ENCODE measurements at regions not wholly inside any gene's neighbourhood (a gene's known extent, or its start where the extent isn't known, plus 50 kb on each side); places are given as distances from the start of the nearest gene placed in this dataset.

DNA sequence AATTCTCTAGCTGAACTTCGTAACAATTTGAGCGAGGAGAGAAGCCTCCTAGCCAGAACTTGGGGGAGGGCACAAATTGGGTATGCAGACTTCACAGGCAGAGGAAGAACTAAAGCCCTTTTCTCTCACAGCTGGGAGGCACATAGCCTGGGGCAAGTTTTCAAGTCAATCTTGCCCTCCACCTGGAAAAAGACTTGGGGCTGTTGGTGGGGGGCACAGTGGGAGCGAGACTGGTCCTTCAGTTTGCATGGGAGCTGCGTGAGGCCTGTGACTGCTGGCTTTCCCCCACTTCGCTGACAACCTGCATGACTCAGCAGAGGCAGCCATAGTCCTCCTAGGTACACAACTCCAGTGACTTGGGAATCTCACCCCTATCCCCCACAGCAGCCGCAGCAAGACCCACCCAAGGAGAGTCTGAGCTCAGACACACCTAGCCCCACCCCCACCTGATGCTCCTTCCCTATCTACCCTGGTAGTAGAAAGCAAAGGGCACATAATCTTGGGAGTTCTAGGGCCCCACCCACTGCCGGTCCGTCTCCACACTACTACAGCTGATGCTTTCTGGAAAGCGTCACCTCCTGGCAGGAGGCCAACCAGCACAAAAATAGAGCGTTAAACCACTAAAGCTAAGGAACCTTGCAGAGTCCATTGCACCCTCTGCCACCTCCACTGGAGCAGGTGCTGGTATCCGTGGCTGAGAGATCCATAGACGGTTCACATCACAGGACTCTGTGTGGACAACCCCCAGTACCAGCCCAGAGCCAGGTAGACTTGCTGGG lies 160.8 kb downstream of the CBLL2 start:
- H3K27me3 ChIP-seq (ENCODE audit: insufficient read depth, low read depth, low read length), result no peaks in the 10 kb centered on the region
- no peaks in the 10 kb centered on the region for H3K79me2 ChIP-seq (replicated peaks; ENCODE audit: insufficient read depth, low read length)
- TF ChIP-seq, protein P1, sequence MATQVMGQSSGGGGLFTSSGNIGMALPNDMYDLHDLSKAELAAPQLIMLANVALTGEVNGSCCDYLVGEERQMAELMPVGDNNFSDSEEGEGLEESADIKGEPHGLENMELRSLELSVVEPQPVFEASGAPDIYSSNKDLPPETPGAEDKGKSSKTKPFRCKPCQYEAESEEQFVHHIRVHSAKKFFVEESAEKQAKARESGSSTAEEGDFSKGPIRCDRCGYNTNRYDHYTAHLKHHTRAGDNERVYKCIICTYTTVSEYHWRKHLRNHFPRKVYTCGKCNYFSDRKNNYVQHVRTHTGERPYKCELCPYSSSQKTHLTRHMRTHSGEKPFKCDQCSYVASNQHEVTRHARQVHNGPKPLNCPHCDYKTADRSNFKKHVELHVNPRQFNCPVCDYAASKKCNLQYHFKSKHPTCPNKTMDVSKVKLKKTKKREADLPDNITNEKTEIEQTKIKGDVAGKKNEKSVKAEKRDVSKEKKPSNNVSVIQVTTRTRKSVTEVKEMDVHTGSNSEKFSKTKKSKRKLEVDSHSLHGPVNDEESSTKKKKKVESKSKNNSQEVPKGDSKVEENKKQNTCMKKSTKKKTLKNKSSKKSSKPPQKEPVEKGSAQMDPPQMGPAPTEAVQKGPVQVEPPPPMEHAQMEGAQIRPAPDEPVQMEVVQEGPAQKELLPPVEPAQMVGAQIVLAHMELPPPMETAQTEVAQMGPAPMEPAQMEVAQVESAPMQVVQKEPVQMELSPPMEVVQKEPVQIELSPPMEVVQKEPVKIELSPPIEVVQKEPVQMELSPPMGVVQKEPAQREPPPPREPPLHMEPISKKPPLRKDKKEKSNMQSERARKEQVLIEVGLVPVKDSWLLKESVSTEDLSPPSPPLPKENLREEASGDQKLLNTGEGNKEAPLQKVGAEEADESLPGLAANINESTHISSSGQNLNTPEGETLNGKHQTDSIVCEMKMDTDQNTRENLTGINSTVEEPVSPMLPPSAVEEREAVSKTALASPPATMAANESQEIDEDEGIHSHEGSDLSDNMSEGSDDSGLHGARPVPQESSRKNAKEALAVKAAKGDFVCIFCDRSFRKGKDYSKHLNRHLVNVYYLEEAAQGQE (IDR thresholded peaks at IDR 0.05; ENCODE audit: borderline replicate concordance), result no peak
- TF ChIP-seq CTCF (IDR thresholded peaks at IDR 0.05; ENCODE audit: poor library complexity, severe bottlenecking) (no peak), MXI1 (conservative IDR thresholded peaks at IDR 0.05; ENCODE audit: poor library complexity, severe bottlenecking) (no peak), EP300 (conservative IDR thresholded peaks at IDR 0.05; ENCODE audit: poor library complexity, severe bottlenecking) (no peak)
- no peak overlapping the region for H3K4me2 ChIP-seq (ENCODE audit: low read length)
- H4K20me1 ChIP-seq (ENCODE audit: insufficient read depth), result no peaks in the 10 kb centered on the region
- H3K9me3 ChIP-seq (ENCODE audit: low read length), result no peaks in the 10 kb centered on the region
- H3K4me3 ChIP-seq (ENCODE audit: low read length), result no peak overlapping the region
- H3K27ac ChIP-seq (ENCODE audit: low read length), result no peak overlapping the region
- H3K9ac ChIP-seq (ENCODE audit: low read length), result no peak overlapping the region
- H3F3A ChIP-seq (ENCODE audit: insufficient read depth, low read length, poor library complexity, severe bottlenecking), result no peaks in the 10 kb centered on the region
- H3K9me2 ChIP-seq (ENCODE audit: insufficient read depth, low read length), result no peaks in the 10 kb centered on the region
- H2AFZ ChIP-seq (ENCODE audit: low read depth, low read length), result no peak overlapping the region
- no peaks in the 10 kb centered on the region for H3K36me3 ChIP-seq (ENCODE audit: insufficient read depth, low read length)

DNA sequence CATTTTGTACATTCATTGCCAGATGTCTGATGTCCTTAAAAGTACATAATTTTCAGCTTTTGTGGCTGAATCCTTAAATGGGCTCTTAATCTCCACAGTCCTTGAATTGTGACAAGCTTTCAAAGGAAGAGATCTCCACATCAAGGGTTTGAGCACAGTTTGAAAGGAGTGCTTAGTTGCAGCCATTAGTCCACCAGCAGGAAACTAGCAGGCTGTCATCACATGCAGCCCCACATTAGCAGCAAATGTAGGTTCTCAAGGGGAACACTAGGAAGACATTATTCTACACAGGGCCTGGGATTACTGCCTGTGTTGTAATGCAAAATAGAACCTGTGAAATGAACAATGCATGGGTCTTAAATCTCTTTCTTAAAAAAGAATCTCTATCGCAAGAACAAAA lies 173.2 kb downstream of the CBLL2 start:
- H3K27me3 ChIP-seq (ENCODE audit: insufficient read depth, low read depth, low read length), result no peaks in the 10 kb centered on the region

More for the DNA sequence above, 173.2 kb downstream of the CBLL2 start:
- Histone ChIP-seq H3K9me3 (ENCODE audit: low read length) (no peaks in the 10 kb centered on the region), H3K4me3 (ENCODE audit: low read length) (no peak overlapping the region), H3K9me2 (ENCODE audit: insufficient read depth, low read length) (no peaks in the 10 kb centered on the region), H3K9ac (ENCODE audit: low read length) (no peak overlapping the region), H3K36me3 (ENCODE audit: insufficient read depth, low read length) (no peaks in the 10 kb centered on the region), H3F3A (ENCODE audit: insufficient read depth, low read length, poor library complexity, severe bottlenecking) (no peaks in the 10 kb centered on the region), H2AFZ (ENCODE audit: low read depth, low read length) (no peak overlapping the region), H3K4me2 (ENCODE audit: low read length) (no peak overlapping the region), H4K20me1 (ENCODE audit: insufficient read depth) (no peaks in the 10 kb centered on the region), H3K27ac (ENCODE audit: low read length) (peak overlapping the region; percentile 80), H3K79me2 (replicated peaks; ENCODE audit: insufficient read depth, low read length) (no peaks in the 10 kb centered on the region)
- TF ChIP-seq RAD21 (conservative IDR thresholded peaks at IDR 0.05) (peak; percentile 23), SMC3 (conservative IDR thresholded peaks at IDR 0.05; ENCODE audit: poor library complexity) (no peak), TAF1 (IDR thresholded peaks at IDR 0.05; ENCODE audit: low read depth) (no peak), EP300 (conservative IDR thresholded peaks at IDR 0.05; ENCODE audit: poor library complexity, severe bottlenecking) (peak; percentile 86), CTCF (IDR thresholded peaks at IDR 0.05; ENCODE audit: poor library complexity, severe bottlenecking) (no peak), EZH2 (IDR thresholded peaks at IDR 0.05; ENCODE audit: borderline replicate concordance, insufficient read depth, low read length, poor library complexity, severe bottlenecking) (no peak), POLR2AphosphoS5 (IDR thresholded peaks at IDR 0.05) (peak; percentile 84), MXI1 (conservative IDR thresholded peaks at IDR 0.05; ENCODE audit: poor library complexity, severe bottlenecking) (no peak)
- TF ChIP-seq, protein P1 (IDR thresholded peaks at IDR 0.05; ENCODE audit: borderline replicate concordance), result peak; percentile 73

Data from neural cell (in vitro differentiated cells).